ENCODE measurements at regions not wholly inside any gene's neighbourhood (a gene's known extent, or its start where the extent isn't known, plus 50 kb on each side); places are given as distances from the start of the nearest gene placed in this dataset.

DNA sequence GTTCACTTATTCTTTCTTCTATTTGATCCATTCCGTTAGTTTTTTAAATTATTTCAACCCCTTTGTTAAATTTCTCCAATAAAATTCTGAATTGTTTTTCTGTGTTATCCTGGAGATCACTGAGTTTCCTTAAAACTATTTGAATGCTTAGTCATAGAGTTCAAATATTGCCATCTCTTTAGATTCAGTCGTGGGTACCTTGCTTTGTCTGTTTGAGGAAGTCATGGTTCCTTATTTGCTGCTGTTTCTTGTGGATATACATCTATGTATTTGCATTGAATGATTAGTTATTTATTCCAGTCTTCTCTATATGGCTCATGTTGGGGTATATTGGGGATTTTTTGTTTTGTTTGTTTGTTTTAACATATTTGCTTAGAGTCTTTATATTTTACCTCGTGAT lies 80.6 kb downstream of the HINT1 start:
- Histone ChIP-seq H3K27ac (ENCODE audit: low read depth, low read length) (no peak overlapping the region), H4K20me1 (ENCODE audit: insufficient read depth, low read length) (no peaks in the 10 kb centered on the region), H3K4me3 (ENCODE audit: insufficient read depth, low read length) (no peak overlapping the region), H3K79me2 (ENCODE audit: insufficient read depth, low read length) (no peaks in the 10 kb centered on the region), H3K4me1 (ENCODE audit: insufficient read depth, low read length) (no peaks in the 10 kb centered on the region), H3K9me3 (ENCODE audit: low read depth, low read length) (no peaks in the 10 kb centered on the region), H3K27me3 (ENCODE audit: insufficient read depth, low read length) (no peaks in the 10 kb centered on the region), H2AFZ (ENCODE audit: low read length) (no peak overlapping the region), H3K36me3 (ENCODE audit: insufficient read depth, low read length) (no peaks in the 10 kb centered on the region), H3K4me2 (ENCODE audit: insufficient read depth, low read length) (no peak overlapping the region)
- no peak for DNase-seq (ENCODE audit: insufficient read length, low spot score, missing footprints)
- TF ChIP-seq, protein P1, sequence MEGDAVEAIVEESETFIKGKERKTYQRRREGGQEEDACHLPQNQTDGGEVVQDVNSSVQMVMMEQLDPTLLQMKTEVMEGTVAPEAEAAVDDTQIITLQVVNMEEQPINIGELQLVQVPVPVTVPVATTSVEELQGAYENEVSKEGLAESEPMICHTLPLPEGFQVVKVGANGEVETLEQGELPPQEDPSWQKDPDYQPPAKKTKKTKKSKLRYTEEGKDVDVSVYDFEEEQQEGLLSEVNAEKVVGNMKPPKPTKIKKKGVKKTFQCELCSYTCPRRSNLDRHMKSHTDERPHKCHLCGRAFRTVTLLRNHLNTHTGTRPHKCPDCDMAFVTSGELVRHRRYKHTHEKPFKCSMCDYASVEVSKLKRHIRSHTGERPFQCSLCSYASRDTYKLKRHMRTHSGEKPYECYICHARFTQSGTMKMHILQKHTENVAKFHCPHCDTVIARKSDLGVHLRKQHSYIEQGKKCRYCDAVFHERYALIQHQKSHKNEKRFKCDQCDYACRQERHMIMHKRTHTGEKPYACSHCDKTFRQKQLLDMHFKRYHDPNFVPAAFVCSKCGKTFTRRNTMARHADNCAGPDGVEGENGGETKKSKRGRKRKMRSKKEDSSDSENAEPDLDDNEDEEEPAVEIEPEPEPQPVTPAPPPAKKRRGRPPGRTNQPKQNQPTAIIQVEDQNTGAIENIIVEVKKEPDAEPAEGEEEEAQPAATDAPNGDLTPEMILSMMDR (IDR thresholded peaks at IDR 0.05; ENCODE audit: extremely low read depth, low read depth, low read length) = no peak

DNA sequence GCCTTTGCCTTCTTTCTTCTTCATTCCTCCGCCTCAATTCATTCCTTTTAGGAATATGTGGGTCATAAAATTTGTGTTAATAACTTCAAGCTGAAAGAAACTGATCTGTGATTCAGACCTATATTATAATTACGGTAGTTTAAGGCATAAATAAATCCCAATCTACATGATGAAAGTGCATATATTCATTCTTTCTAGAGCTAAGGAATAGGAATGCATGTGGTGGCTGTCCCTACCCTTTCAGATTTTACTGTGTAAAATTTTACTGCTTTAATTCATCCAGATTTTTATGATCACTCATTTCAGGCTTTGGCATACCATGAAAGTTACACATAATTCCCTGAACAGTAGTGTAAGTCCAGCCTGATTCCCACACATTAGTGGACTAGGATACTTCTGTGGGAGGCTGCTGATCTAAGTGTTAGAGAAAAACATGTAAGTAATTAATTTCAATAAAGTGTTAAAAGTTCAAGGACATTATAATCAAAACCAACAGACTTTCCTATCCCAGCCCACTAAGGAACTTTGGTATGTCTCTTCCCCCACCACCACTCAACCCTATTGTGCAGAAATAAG lies 83.1 kb downstream of the HINT1 start:
- Histone ChIP-seq H3K79me2 (ENCODE audit: insufficient read depth, low read length) (no peaks in the 10 kb centered on the region), H4K20me1 (ENCODE audit: insufficient read depth, low read length) (no peaks in the 10 kb centered on the region), H3K4me1 (ENCODE audit: insufficient read depth, low read length) (no peaks in the 10 kb centered on the region), H3K27me3 (ENCODE audit: insufficient read depth, low read length) (no peaks in the 10 kb centered on the region), H3K4me2 (ENCODE audit: insufficient read depth, low read length) (no peak overlapping the region), H3K9me3 (ENCODE audit: low read depth, low read length) (no peaks in the 10 kb centered on the region), H2AFZ (ENCODE audit: low read length) (no peak overlapping the region), H3K27ac (ENCODE audit: low read depth, low read length) (no peak overlapping the region), H3K36me3 (ENCODE audit: insufficient read depth, low read length) (no peaks in the 10 kb centered on the region), H3K4me3 (ENCODE audit: insufficient read depth, low read length) (no peak overlapping the region)
- TF ChIP-seq, protein P1 (IDR thresholded peaks at IDR 0.05; ENCODE audit: extremely low read depth, low read depth, low read length) = no peak
- DNase-seq (ENCODE audit: insufficient read length, low spot score, missing footprints) = no peak

DNA sequence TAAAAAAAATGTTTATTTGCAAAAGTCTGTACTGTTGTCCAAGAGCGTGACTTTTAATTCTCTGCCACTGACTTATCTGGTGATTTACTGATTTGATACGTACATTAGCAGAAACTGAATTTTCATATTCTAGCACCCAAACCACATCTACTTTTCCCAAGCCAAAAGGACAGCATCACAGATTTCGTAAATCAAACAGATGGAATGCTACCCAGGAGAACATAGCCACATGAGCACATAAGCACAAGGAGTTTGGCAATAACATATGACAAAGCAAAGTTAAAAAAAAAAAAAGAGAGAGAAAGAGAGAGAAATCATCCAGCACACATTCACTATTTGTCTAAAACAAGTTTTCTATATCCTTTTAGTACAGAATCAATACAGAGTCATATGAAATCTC lies 83.7 kb downstream of the HINT1 start:
- Histone ChIP-seq H3K4me1 (ENCODE audit: insufficient read depth, low read length) (no peaks in the 10 kb centered on the region), H3K27ac (ENCODE audit: low read depth, low read length) (no peak overlapping the region), H3K36me3 (ENCODE audit: insufficient read depth, low read length) (no peaks in the 10 kb centered on the region), H2AFZ (ENCODE audit: low read length) (no peak overlapping the region), H3K79me2 (ENCODE audit: insufficient read depth, low read length) (no peaks in the 10 kb centered on the region), H3K4me2 (ENCODE audit: insufficient read depth, low read length) (no peak overlapping the region), H3K27me3 (ENCODE audit: insufficient read depth, low read length) (no peaks in the 10 kb centered on the region), H3K9me3 (ENCODE audit: low read depth, low read length) (no peaks in the 10 kb centered on the region), H4K20me1 (ENCODE audit: insufficient read depth, low read length) (no peaks in the 10 kb centered on the region), H3K4me3 (ENCODE audit: insufficient read depth, low read length) (no peak overlapping the region)
- TF ChIP-seq, protein P1 (IDR thresholded peaks at IDR 0.05; ENCODE audit: extremely low read depth, low read depth, low read length) = no peak
- DNase-seq (ENCODE audit: insufficient read length, low spot score, missing footprints) = peak; percentile 3

DNA sequence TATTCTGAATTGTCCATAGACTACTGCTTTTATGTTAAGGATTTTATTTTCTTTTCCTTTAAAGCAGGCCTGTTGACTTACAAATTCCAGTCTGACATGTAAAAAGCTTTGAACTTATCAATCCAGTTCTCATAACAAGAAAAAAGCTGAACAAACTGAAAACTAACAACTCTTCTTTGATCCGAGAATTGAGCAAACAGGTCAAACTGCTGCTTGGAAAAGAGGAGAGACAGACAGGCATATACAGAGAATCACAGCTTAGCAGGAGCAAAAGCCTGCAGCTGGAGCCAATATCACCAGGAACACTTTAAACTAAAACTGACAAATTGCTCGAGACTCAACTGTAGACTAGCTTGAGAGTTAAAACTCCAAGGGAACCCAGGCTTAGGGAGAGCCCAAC lies 85.8 kb downstream of the HINT1 start:
- no peak for DNase-seq (ENCODE audit: insufficient read length, low spot score, missing footprints)
- Histone ChIP-seq H3K27ac (ENCODE audit: low read depth, low read length) (no peak overlapping the region), H3K36me3 (ENCODE audit: insufficient read depth, low read length) (no peaks in the 10 kb centered on the region), H3K9me3 (ENCODE audit: low read depth, low read length) (no peaks in the 10 kb centered on the region), H2AFZ (ENCODE audit: low read length) (no peak overlapping the region), H3K4me3 (ENCODE audit: insufficient read depth, low read length) (no peak overlapping the region), H4K20me1 (ENCODE audit: insufficient read depth, low read length) (no peaks in the 10 kb centered on the region), H3K4me2 (ENCODE audit: insufficient read depth, low read length) (no peak overlapping the region), H3K27me3 (ENCODE audit: insufficient read depth, low read length) (no peaks in the 10 kb centered on the region), H3K79me2 (ENCODE audit: insufficient read depth, low read length) (no peaks in the 10 kb centered on the region), H3K4me1 (ENCODE audit: insufficient read depth, low read length) (no peaks in the 10 kb centered on the region)
- TF ChIP-seq, protein P1 (IDR thresholded peaks at IDR 0.05; ENCODE audit: extremely low read depth, low read depth, low read length) = no peak
